ENCODE measurements at regions not wholly inside any gene's neighbourhood (a gene's known extent, or its start where the extent isn't known, plus 50 kb on each side); places are given as distances from the start of the nearest gene placed in this dataset.

DNA sequence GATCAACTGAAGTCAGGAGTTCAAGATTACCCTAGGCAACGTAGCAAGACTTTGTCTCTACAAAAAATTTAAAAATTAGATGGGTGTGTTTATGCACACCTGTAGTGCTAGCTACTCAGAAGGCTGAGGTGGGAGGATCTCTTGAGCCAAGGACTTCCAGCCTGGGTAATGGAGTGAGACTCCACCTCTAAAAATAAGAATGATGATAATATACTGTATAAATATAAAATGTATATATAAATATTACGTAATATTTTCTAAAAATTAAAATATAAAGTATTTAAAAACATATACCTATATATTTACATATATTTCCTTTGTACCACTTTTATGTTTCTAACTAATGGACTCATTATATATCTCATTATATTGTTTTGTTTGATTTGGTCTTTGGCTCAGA is 409.5 kb upstream of the REG3G start:
- peak; percentile 33 for FAIRE-seq

DNA sequence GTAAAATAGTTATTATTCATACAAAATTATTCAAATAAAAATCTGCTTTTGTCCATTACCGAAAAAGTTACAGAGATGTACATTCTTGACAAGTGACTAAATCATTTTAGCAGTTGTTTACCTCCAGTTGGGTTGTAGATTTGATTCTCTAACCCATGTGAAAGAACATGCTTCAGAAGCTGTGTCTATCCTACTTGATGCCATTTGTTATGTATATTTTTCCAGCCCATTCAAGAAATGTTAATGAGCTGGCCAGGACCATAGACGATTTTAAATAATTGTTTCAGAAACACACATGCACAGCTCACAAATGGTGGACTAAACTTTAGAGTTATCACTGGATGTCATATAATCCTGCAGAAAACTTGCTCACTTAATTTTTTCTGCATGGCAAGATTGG is 391.1 kb upstream of the REG3G start:
- FAIRE-seq: no peak

DNA sequence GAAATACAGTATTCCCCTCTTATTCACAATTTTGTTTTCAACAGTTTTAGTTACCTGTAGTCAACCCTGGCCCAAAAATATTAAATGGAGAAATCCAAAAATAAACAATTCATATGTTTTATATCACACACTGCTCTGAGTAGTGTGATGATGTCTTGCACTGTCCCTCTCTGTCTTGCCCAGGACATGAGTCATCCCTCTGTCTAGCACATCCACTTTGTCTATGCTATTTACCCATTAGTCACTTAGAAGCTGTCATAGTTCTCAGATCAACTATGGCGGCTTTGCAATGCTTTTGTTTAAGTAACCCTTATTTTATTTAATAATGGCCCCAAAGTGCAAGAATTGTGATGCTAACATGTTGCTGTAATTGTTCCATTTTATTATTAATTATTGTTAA is 380.6 kb upstream of the REG3G start:
- no peak for FAIRE-seq

DNA sequence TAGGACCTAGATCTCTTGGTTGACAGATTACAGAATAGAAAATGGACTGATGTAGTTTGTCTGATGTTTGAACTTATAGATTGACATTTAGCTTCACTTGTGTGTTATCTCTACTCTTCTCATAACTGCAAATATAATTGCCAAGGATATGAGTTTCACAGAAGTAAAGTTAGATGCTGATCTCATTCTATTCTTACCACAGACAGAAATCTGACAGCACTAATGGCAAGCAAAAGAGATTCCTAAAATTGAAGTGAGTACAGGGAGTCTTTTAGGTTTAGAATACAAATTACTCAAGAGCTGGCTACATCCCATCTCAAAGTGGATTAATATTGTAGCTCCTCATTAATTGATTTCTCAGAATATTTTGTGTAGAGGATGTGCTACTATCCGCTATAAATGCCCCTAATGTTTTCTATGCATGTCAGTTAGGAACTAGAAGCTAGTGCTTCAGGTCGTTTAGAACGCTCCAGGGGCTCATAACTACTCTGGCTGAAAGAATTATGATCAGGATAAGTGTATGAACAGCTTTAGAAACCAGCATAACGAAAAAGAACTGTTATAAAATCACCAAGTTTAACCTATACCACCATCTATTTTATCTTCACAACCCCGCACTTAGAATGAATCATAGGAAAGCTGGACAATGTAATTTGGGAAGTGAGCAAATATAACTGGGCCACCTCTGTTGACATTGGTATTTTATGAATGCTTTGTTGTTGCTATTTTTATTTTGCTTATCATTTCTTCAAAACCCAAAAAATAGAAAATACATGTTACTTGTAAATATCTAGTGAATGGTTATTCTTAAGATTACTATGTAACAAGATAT is 378.8 kb upstream of the REG3G start:
- FAIRE-seq: no peak

DNA sequence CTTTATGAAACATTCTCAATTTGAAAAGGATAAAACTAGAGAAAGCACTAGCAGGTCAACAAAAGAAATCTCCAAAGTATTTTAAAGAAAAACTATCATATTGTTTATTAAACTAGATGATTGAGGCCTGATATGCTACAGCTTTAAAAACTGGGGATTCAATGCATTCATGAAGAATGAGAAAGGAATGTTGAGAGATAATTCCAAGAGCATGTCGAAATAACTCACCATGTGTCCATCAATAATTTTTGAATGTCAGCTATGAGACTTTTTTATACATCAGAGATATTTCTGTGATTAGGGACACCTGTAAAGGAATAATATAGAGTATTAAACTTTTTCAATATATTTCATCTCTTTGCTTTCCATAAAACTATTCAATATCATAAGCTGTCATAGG is 376.9 kb upstream of the REG3G start:
- FAIRE-seq: no peak

DNA sequence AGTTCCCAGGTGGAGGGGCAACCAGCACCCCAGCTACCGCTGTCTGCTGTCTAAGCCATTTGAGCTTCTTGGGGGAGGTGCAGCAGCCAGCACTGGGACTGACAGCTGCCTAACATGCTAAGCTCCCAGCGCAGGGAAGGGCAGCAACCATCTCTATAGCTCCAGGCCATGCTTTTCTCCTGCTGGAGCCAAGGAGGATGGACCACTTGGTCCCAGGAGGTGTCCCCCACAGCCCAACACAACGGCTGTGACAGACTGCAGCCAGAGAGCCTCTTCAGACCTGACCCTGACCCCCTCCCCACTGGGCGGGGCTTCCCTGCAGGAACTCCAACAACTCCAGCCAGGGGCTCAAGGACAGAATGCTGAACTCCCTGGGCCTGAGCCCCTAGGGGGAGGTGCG is 370.6 kb upstream of the REG3G start:
- no peak for FAIRE-seq

DNA sequence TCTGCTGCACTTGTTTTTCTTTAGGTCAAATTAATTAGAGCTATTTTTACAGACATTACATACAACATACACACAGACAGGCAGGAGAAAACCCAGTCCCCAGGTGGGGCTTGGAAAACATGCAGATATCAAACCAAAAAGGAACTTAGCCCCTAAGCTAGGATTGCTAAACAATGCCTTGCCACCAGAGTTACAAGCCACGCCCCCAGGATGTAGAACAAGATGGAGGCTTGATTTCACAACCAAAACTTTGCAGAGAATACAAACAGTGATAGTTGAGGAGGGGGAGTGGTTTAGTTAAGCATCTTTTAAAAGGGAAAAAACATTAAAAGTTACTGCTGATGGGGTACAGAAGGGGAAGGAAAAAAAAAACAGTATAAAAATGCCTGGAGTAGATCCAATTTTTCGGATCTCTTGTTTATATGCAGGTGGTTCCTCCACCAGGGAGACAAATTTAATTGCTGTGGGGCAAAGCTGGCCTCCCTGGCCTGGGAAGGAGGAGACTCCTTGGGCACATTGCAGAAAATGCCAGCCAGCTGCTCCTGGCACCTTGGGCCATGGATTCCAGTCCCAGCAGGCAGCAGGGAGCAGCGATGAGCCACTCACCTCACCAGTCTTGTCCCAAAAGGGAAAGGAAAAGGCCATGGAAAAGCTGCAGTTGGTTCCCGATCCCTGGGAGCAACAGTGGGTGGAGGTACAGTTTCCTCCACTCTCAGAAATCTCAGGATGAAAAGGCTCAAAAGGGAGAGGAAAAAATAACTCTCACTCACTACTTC is 348.4 kb upstream of the REG3G start:
- FAIRE-seq: no peak

DNA sequence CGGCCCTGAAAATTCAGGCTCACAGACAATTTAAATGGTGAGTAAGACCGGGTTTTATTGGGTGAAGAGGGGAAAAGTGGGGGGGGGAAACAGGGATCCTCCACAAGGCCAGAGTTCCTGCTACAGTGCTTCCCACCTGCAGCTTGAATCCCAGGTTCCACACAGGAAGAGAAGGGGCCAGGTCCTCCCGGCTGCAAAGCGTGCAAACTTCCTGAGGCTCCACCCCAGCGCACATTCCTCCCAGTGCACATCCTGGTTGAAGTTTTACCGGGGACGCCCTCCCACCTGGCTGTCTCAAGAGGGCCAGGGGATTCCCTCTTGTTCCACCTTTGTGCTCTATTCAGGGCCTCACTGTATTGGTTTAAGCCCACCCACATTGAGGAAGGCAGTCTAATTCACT is 347.7 kb upstream of the REG3G start:
- no peak for FAIRE-seq

DNA sequence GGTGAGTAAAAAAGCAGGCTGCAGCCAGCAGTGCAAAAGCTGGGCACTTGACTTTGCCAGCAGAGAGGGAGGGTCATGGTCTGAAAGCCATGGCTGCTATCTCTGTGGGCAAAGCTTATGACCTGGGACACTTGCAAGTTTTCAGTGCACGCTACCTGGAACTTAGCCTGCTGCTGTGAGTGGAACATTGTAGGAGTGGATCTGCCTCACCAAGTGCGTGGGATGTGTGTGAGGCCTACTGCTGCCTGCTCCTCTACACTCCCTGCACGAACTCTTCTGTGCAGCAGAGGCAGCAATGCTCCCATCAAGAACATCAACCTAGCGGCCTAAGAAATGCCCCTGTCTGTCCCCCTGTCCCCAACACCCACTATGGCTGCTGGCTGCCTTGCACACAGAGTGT is 344.1 kb upstream of the REG3G start:
- FAIRE-seq: no peak

DNA sequence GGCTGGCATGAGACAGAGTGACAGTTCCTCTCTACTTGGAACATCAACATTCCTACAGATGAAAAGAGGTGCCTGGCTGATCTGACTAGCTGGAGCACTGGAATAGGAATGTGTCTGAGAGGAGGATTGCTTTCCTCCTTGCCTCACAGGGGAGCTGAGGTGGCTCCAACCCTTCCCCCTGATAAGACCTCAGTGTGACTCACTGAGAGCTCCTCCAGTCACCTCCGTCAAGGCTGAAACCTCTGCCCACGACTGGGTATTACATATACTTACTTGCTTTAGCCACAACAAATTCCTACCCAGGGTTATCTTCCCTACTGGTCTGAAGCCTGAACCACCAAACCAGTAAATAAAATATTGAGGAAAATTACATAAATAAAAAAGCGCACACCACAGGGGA is 342.7 kb upstream of the REG3G start:
- no peak for FAIRE-seq

DNA sequence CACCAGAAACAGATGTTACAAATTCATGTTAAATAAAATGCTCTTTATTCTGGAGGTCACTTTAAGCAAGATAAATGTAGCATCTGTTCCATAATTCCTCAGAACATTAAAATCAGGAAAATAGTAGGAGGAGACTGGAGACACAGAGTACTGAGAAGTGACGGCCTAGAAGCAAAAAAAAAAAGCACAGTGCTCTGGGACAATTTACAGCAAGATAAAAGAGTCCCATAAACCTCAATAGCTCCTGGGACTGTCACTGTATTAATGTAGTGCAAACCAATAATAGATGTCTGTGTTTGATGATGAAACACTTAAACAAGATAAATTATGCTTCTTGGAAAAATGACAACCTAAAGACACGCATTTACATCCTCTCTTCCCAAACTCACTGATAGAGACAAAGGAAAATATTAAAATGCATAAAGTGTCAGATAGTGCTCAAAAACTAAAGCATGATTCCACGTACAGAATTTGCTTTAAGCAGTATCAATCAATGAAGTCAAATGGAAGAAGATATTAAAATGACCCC is 338.8 kb upstream of the REG3G start:
- FAIRE-seq: no peak

DNA sequence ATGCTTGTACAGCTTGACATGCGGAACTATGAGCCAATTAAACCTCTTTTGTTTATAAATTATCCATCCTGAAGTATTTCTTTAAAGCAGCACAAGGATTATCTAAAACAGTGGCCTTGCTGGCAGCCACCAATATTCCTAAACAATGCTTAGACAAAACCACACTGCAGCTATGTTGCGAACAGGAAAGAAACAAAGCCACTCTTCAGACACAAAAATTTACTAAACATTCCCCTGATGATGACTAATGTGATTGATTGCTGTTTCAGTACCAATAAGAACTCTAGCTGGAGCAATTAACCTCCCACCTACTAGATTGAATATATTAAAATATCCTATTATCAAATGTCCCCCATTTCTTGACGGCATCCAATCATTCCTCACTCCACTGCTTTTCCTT is 325.8 kb upstream of the REG3G start:
- FAIRE-seq: no peak

DNA sequence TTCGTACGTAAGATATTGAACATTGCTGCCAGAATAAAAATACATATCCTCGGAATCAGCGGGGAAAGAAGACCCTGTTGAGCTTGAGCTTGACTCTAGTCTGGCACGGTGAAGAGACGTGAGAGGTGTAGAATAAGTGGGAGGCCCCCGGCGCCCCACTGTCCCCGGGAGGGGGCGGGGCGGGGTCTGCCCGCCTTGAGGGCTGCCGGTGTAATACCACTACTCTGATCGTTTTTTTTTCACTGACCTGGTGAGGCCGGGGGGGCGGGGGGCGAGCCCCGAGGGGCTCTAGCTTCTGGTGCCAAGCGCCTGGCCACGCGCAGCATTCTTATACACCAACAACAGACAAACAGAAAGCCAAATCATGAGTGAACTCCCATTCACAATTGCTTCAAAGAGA is 324.0 kb upstream of the REG3G start:
- no peak for FAIRE-seq

DNA sequence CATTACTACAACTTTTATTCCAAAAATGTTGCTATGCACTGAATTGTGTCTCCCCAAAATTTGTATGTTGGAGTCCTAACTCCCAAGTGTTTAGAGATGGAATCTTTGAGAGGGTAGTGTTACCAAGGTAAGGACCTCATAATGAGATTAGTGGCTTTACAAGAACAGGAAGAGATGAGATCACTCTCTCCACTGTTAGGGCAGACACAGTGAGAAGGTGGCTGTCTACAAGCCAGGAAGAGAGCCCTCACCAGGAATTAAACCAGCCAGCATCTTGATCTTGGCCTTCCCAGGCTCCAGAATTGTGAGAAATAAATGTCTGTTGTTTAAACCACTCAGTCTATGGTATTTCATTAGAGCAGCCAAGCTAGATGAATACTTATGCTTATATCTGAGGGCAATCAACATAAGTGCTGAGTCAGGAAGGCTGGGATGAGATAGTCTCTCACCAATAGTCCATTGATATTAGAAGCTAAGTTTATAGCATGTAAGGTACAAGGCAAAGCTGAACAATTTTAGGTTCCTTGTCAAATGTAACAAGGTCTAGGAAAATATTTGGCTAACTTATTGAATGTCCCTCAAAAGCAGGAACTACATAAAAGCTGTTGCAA is 317.6 kb upstream of the REG3G start:
- FAIRE-seq: no peak

DNA sequence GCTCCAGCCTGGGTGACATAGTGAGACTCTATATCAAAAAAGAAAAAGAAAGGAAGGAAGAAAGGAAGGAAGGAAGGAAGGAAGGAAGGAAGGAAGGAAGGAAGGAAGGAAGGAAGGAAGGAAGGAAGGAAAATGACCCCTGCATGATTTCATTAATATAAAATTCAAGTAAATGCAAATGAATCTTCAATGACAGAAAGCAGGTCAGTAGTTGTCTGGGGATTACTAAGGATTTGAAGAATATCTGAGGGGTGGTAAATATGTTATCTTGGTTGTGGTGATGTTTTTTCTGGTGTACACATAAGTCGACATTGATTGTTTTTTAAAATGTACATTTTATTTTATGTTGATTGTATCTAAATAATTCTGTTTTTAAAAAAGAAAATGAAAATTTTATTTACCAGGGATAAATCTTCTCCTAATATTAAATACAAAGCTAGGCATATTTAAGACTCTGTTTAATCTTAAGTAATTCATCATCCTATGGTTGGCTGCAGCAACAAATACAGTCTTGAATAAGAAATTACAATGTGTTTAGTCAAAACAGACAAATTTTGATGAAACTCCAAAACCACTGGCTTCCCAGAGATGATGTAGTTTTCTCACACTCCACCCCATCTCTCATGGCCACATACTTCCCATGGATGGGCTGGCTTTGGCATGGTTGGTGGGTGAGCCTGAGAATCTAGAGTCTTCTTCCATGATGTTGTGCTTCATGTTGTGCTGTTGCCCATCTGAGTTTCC is 314.7 kb upstream of the REG3G start:
- no peak for FAIRE-seq

DNA sequence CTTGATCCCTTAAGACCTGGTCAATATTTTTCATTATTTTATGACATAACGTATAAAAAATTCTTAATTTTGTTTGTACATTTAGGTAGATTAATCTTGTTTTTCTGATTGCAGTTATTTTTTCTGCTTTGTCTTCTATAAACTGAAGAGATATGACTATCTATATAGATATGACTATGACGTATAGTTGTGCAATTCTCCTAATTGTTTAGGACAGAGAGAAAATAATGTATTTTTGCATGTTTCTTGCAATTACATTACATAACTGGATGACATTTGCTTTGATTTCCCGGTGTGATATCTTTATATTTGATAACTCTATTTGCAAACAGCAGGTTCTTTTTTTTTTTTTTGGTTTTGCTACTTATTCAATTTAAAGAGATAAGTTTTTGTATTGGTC is 310.2 kb upstream of the REG3G start:
- FAIRE-seq: no peak

DNA sequence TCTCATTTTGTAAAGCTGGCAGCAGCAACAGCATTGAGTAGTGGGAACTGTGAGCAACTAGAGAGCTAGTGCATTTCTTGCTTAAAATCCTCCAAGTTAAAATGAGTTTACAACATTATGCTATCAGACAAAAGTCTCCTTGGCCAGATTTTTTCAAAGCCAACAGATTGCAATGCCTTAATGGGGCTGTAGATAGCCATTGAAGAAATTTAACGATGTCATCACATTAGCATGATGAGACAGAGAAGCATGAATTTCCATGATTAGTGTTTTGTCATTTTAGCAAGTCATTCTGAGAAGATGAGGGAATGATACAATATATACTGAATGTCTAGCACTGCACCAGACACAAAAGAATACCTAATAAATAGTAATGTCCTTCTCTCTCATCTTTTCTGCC is 307.5 kb upstream of the REG3G start:
- FAIRE-seq: no peak

DNA sequence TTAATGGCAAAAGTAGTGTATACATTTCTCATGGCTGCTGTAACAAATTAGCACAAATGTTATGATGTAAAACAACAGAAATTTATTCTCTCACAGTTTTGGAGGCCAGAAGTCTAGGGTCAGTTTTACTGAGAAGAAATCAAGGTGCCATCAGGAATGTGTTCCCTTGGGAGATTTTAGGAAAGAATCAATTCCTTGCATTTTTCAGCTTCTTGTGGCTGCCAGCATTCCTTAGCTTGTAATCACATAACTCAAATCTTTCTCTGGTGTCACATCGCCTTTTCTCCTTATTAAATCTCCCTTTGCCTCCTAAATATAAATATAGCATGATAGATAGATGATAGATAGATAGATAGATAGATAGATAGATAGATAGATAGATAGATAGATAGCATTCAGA is 307.0 kb upstream of the REG3G start:
- FAIRE-seq: no peak

DNA sequence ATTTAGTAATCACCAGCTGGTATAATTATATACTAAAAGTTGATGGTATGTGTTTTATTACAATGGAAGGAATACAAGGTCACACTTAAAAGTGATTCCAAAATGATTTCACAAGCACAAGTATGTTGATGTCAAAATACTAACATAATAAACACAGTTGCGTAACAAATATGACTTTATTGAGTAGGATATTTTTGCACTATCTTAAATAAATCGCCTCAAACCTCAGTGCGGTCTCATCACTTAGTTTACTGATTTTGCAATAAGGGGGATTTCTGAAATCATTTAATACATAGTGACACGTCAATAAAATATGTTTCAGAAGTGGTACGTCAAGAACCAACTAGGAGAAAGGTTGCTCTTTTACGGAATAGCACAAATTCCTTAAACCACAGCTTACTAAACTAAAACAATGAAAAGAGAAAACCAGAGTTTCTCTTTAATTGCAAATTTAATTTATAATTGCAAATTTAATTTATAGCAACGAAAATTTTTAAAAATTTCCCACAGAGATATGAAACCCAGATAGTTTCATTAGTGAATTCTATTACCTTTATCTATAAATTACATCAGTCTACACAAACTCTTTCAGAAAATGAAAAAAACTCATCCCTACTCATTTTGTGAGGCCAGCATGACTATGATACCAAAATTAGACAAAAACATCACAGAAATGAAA is 304.0 kb upstream of the REG3G start:
- FAIRE-seq: no peak

DNA sequence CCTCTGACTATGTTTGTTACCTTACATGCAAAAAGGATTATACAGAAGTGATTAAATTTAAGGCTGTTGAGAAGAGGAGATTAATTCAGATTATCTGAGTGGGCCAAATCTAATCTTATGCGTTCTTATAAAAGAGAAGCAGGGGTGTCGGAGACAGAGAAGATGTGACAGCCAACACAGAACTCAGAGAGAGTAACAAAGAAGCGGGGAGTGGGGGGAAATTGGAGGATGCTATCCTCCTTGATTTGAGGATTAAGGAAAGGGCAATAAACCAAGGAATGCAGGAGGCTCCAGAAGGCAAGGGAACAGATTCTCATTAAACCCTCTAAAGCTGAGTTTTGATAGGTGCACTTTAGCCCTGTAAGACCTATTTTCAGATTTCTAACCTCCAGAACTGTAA is 291.3 kb upstream of the REG3G start:
- FAIRE-seq: no peak

DNA sequence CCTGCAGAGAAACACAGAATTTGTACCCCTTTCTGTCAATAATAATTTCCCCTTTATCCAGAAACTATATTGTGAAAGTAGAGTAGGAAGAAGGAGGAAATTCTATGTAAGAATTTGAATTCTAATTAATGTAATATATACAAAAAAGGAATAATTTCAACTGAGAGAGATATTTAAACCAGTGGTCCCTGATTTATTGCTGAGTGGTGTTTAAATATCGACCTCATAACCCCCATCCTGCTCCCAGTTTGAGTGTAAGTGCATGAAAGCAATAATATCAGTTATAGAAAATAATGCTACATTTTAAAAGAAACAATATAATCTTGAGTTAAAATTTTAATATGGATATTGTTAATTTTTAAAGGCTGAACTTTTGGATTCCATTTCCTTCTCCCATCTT is 286.2 kb upstream of the REG3G start:
- no peak for FAIRE-seq

DNA sequence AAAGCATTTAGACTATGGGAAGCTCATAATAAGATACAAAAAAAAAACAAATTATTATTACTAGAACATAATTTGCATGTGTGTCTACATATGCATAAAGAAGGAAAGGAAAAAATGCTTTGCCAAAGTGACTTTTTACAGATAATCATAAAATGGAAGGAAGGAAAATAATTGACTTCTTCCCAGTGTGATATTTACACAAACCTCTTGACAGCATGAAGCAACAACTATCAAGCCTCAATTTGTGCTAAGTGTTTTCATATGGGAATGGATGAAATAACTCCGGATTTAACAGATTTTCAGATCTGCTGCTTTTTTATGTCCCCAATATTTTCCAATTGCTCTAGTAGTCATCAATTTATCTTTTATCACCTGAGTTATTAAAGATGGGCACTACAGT is 275.9 kb upstream of the REG3G start:
- FAIRE-seq: no peak

DNA sequence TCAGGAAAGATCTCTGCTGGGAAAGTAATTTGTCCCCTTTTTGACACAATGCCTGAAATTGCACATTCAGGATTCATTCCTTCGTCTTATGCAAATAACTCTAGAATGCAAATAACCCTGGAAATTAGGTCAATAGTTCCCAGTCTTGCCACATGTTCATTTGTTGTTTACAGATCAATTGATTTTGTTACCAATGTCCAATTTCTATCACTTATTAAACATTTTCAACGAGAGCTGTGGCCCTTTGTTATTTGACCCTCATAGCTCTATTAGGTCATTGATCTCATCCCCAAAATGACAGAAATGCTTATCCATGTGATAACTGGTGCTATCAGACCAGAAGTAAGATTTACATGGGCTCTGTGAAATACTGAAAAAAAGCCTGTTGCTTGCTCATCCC is 275.3 kb upstream of the REG3G start:
- no peak for FAIRE-seq

Measured in G401.6 (cell line).